K562 (cell line): ENCODE measurements at regions not wholly inside any gene's neighbourhood (a gene's known extent, or its start where the extent isn't known, plus 50 kb on each side); places are given as distances from the start of the nearest gene placed in this dataset.
"Not testable (repeated sequence)": the region's sequence is repeated elsewhere in the genome, so short reads cannot be mapped to it uniquely, and the experiment has no call there.

ENCODE experiments used
- CTCF ChIP-seq, 3 experiments: IDR thresholded peaks in 2 of 3; conservative IDR thresholded peaks in 1 of 3; 2 replicates each; pipeline ENCODE4 v1.5.1; 2011 to 2012; ENCODE audit warnings: low read length in 3 of 3, mild to moderate bottlenecking in 3 of 3, control low read depth in 2 of 3, improper control_type of control experiment in 1 of 3, inconsistent platforms in 1 of 3, low read depth in 1 of 3, mixed read lengths in 1 of 3, moderate library complexity in 1 of 3; ENCODE audit not compliant: insufficient read depth in 2 of 3
- ELF1 ChIP-seq: fragments of 200-800 bp; sonication (Bioruptor generic); IDR thresholded peaks from 2 replicates; pipeline ENCODE4 v1.6.1; 2016; ENCODE audit warnings: missing genetic modification characterization, missing compliant biosample characterization
- FOXP1 ChIP-seq: sonication (generic); formaldehyde crosslinking; IDR thresholded peaks from 2 replicates; pipeline ENCODE4 v1.8.0; 2022; ENCODE audit warnings: mild to moderate bottlenecking, missing genetic modification reagents
- HMGXB4 ChIP-seq: sonication (generic); formaldehyde crosslinking; IDR thresholded peaks from 2 replicates; pipeline ENCODE4 v1.8.1; 2023; ENCODE audit warnings: mild to moderate bottlenecking, missing genetic modification reagents
- MED1 ChIP-seq: sonication (generic); formaldehyde crosslinking; IDR thresholded peaks from 2 replicates; pipeline ENCODE4 v1.8.1; 2023; ENCODE audit warnings: missing genetic modification reagents, borderline replicate concordance
- MYC ChIP-seq, 2 experiments: fragments of 250-450 bp in 1 of 2; sonication (Bioruptor Pico) in 1 of 2; IDR thresholded peaks; 2 replicates each; pipeline versions ENCODE4 v1.5.1 to v1.6.1; 2012 to 2021; ENCODE audit warnings: low read depth in 2 of 2, borderline replicate concordance in 1 of 2, improper control_type of control experiment in 1 of 2, low read length in 1 of 2, mild to moderate bottlenecking in 1 of 2, moderate library complexity in 1 of 2
- NELFE ChIP-seq: IDR thresholded peaks from 2 replicates; pipeline ENCODE4 v1.6.1; 2011; ENCODE audit warnings: mild to moderate bottlenecking; ENCODE audit not compliant: insufficient read depth, insufficient read length
- POLR2H ChIP-seq: IDR thresholded peaks from 2 replicates; pipeline ENCODE4 v1.6.1; 2016; ENCODE audit warnings: missing genetic modification characterization, low read depth, mild to moderate bottlenecking, control low read depth, missing compliant biosample characterization, moderate library complexity
- RBM14 ChIP-seq: fragments of 200-400 bp; formaldehyde crosslinking; IDR thresholded peaks from 2 replicates; pipeline ENCODE4 v1.6.1; 2018; ENCODE audit warnings: low read depth, mild to moderate bottlenecking, low read length, moderate library complexity, borderline replicate concordance; ENCODE audit not compliant: insufficient read depth
- RFX1 ChIP-seq: fragments of 450-650 bp; IDR thresholded peaks from 2 replicates; pipeline ENCODE4 v1.6.1; 2016; ENCODE audit warnings: mild to moderate bottlenecking, moderate library complexity
- SMC3 ChIP-seq: conservative IDR thresholded peaks from 2 replicates; pipeline ENCODE4 v1.6.1; 2011; ENCODE audit warnings: low read depth, low read length, improper control_type of control experiment; ENCODE audit not compliant: insufficient read depth
- TCF7 ChIP-seq: sonication (generic); IDR thresholded peaks from 2 replicates; pipeline ENCODE4 v1.6.1; 2016; ENCODE audit warnings: antibody characterized with exemption, borderline replicate concordance
- ZBED1 ChIP-seq: IDR thresholded peaks from 2 replicates; pipeline ENCODE4 v1.6.1; 2014
- ZNF274 ChIP-seq: IDR thresholded peaks from 2 replicates; pipeline ENCODE4 v1.6.1; 2011; ENCODE audit warnings: low read depth, mild to moderate bottlenecking, low read length, moderate library complexity, borderline replicate concordance

GRCh38 chr2:105506860-105507259 lies 108.0 kb upstream of the FHL2 start:
- not testable (repeated sequence) for TF ChIP-seq ZBED1; ZNF274; ELF1 (tag); FOXP1 (CRISPR knock-in tag); MYC (IDR thresholded peaks at IDR 0.05; ENCODE audit: low read depth, low read length); MYC (CRISPR knock-in tag; IDR thresholded peaks at IDR 0.05; ENCODE audit: borderline replicate concordance, low read depth); POLR2H (tag); RBM14; HMGXB4 (CRISPR knock-in tag); NELFE; TCF7; RFX1; CTCF (IDR thresholded peaks at IDR 0.05 in 2 of 3, conservative IDR thresholded peaks at IDR 0.05 in 1 of 3; ENCODE audit: insufficient read depth in 2 of 3, low read depth in 1 of 3, low read length in 3 of 3); MED1 (CRISPR knock-in tag); SMC3
